ENCODE measurements at regions not wholly inside any gene's neighbourhood (a gene's known extent, or its start where the extent isn't known, plus 50 kb on each side); places are given as distances from the start of the nearest gene placed in this dataset.

DNA sequence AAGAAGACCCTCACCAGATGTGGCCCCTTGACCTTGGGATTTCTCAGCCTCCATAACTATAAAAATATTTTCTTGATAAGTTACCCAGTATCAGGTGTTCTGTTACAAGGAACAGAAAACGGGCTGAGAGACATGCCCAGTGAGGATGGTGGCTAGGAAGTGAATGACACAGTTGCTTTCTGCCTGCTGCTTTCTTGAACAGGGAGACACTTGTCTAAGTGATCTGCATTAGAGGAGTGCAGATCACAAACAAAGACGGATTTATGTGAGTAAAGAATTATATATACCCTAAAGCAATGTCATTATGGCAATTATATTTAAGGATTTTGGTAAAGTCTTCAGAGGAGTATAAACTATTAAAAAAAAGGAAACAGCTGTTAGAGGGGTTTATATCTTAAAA lies 169.2 kb upstream of the AHR start:
- Mint-ChIP-seq H3K36me3 (ENCODE audit: low read depth) (no peaks in the 10 kb centered on the region), H3K27ac (no peak overlapping the region), H3K4me1 (ENCODE audit: low read depth) (peaks cover 8% of the 10 kb centered on the region), H3K4me3 (no peak overlapping the region), H3K9me3 (no peaks in the 10 kb centered on the region), H3K27me3 (no peaks in the 10 kb centered on the region)
- H3K27me3 ChIP-seq (ENCODE audit: control insufficient read depth in 1 of 2, insufficient read depth in 2 of 2, low read length in 2 of 2): no peaks in the 10 kb centered on the region
- POLR2A ChIA-PET: no interaction called here
- TF ChIP-seq, protein P1, sequence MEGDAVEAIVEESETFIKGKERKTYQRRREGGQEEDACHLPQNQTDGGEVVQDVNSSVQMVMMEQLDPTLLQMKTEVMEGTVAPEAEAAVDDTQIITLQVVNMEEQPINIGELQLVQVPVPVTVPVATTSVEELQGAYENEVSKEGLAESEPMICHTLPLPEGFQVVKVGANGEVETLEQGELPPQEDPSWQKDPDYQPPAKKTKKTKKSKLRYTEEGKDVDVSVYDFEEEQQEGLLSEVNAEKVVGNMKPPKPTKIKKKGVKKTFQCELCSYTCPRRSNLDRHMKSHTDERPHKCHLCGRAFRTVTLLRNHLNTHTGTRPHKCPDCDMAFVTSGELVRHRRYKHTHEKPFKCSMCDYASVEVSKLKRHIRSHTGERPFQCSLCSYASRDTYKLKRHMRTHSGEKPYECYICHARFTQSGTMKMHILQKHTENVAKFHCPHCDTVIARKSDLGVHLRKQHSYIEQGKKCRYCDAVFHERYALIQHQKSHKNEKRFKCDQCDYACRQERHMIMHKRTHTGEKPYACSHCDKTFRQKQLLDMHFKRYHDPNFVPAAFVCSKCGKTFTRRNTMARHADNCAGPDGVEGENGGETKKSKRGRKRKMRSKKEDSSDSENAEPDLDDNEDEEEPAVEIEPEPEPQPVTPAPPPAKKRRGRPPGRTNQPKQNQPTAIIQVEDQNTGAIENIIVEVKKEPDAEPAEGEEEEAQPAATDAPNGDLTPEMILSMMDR (IDR thresholded peaks at IDR 0.05): no peak
- CTCF ChIA-PET: interaction anchor here (1.5 kb wide), 1 partner anchor 11 kb away, joined by 4 read pairs; no protein-coding TSS in a partner anchor
- no peaks in the 10 kb centered on the region for H3K9me3 ChIP-seq (ENCODE audit: control insufficient read depth in 1 of 2, insufficient read depth in 1 of 2, low read length in 2 of 2)
- ATAC-seq (ENCODE audit: poor library complexity) (no peak), DNase-seq (no peak)
- no peak overlapping the region for H3K27ac ChIP-seq (ENCODE audit: low read depth in 1 of 2, low read length in 2 of 2)
- H3K36me3 ChIP-seq (ENCODE audit: insufficient read depth, low read length): no peaks in the 10 kb centered on the region
- peaks cover 1% of the 10 kb centered on the region for H3K4me1 ChIP-seq (ENCODE audit: insufficient read depth, low read length)
- H3K4me3 ChIP-seq (ENCODE audit: low read length): no peak overlapping the region
- intact Hi-C loops (cut with DNase I, micrococcal nuclease): no loop called here

DNA sequence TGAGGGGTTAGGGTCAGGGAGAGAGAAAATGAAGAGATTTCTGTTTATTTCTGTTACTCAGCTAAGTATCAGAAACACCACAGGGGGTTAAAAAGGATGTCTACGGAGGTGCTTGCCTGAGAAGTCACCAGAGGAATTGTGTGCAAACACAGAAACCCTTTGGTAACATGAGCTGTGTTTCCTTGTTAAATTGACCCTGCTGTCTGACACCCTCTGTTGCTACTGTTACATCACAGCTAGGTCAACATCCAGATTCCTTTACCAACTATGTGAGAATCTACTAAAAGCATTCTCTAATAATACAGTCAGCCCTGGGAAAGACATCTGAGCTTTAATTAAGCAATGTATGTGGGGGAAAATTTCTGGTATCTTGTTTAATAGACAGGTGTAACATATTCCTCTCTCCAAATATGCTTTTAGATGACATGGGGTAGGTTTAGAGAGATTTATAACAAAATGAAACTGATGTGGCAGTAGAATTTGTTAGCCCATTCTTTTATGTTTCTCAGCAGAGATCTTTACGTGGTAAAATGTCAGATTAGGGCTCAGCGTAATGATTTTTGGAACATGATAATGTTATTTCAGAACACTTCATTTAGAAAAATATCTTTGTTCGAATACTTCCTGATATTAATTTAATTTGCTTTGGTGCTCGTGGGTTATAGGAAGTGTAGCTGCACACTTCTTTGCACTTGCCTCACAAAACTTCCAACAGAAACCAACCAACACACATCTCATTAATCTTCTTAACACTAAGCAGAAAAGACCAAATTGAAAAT lies 168.0 kb upstream of the AHR start:
- H3K27me3 Mint-ChIP-seq: no peaks in the 10 kb centered on the region
- DNase-seq (no peak), ATAC-seq (ENCODE audit: poor library complexity) (no peak)
- Histone ChIP-seq H3K27me3 (ENCODE audit: control insufficient read depth in 1 of 2, insufficient read depth in 2 of 2, low read length in 2 of 2) (no peaks in the 10 kb centered on the region), H3K36me3 (ENCODE audit: insufficient read depth, low read length) (no peaks in the 10 kb centered on the region), H3K4me1 (ENCODE audit: insufficient read depth, low read length) (peaks cover 8% of the 10 kb centered on the region), H3K27ac (ENCODE audit: low read depth in 1 of 2, low read length in 2 of 2) (no peak overlapping the region), H3K9me3 (ENCODE audit: control insufficient read depth in 1 of 2, insufficient read depth in 1 of 2, low read length in 2 of 2) (no peaks in the 10 kb centered on the region), H3K4me3 (ENCODE audit: low read length) (no peak overlapping the region)
- TF ChIP-seq, protein P1 (IDR thresholded peaks at IDR 0.05): no peak
- H3K36me3 Mint-ChIP-seq (ENCODE audit: low read depth): no peaks in the 10 kb centered on the region
- no peak overlapping the region for H3K27ac Mint-ChIP-seq
- H3K4me1 Mint-ChIP-seq (ENCODE audit: low read depth): peaks cover 14% of the 10 kb centered on the region
- no peak overlapping the region for H3K4me3 Mint-ChIP-seq
- CTCF ChIA-PET: interaction anchor here (1.5 kb wide), 1 partner anchor 10 kb away, joined by 4 read pairs; no protein-coding TSS in a partner anchor
- no peaks in the 10 kb centered on the region for H3K9me3 Mint-ChIP-seq
- POLR2A ChIA-PET: no interaction called here
- intact Hi-C loops (cut with DNase I, micrococcal nuclease): no loop called here

DNA sequence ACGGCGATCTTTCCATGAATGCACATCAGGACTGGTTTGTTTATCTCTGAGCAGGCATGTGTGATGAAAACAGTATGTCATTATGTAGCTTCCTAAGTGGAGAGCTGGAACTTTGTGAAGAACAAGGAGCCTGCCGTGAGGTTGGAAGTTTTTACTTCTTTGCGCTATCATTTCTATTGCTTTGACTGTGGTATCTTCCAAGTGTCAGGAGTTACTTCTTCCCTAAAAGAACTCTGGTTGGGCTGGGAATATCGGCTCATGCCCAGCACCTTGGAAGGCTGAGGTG lies 167.4 kb upstream of the AHR start:
- TF ChIP-seq, protein P1 (IDR thresholded peaks at IDR 0.05): no peak
- peaks cover 8% of the 10 kb centered on the region for H3K4me1 ChIP-seq (ENCODE audit: insufficient read depth, low read length)
- no peak overlapping the region for H3K27ac ChIP-seq (ENCODE audit: low read depth in 1 of 2, low read length in 2 of 2)
- H3K27me3 ChIP-seq (ENCODE audit: control insufficient read depth in 1 of 2, insufficient read depth in 2 of 2, low read length in 2 of 2): no peaks in the 10 kb centered on the region
- CTCF ChIA-PET: no interaction called here
- POLR2A ChIA-PET: no interaction called here
- no peak for ATAC-seq (ENCODE audit: poor library complexity)
- Mint-ChIP-seq H3K27me3 (no peaks in the 10 kb centered on the region), H3K36me3 (ENCODE audit: low read depth) (no peaks in the 10 kb centered on the region), H3K9me3 (no peaks in the 10 kb centered on the region), H3K4me3 (no peak overlapping the region), H3K27ac (no peak overlapping the region), H3K4me1 (ENCODE audit: low read depth) (peaks cover 16% of the 10 kb centered on the region)
- intact Hi-C loops (cut with DNase I, micrococcal nuclease): no loop called here
- H3K4me3 ChIP-seq (ENCODE audit: low read length): no peak overlapping the region
- no peak for DNase-seq
- H3K9me3 ChIP-seq (ENCODE audit: control insufficient read depth in 1 of 2, insufficient read depth in 1 of 2, low read length in 2 of 2): no peaks in the 10 kb centered on the region
- H3K36me3 ChIP-seq (ENCODE audit: insufficient read depth, low read length): no peaks in the 10 kb centered on the region

Measured in CD4-positive, alpha-beta T cell (primary cell).